ENCODE measurements at regions not wholly inside any gene's neighbourhood (a gene's known extent, or its start where the extent isn't known, plus 50 kb on each side); places are given as distances from the start of the nearest gene placed in this dataset.

- no peak for TF ChIP-seq CTCF (conservative IDR thresholded peaks at IDR 0.05 in 1 of 2, IDR thresholded peaks at IDR 0.05 in 1 of 2; ENCODE audit: low read depth in 1 of 2, low read length in 2 of 2)
- TF ChIP-seq EZH2 (IDR thresholded peaks at IDR 0.05; ENCODE audit: low read length, missing control alignments): no peak
Observed at GRCh38 chr4:185874516-185875230, 62.7 kb upstream of the SORBS2 start.

Data from fibroblast of lung (primary cell).